Activated B cell treated with CpG ODN at 0.5 μM for 24 hours (primary cell): ENCODE measurements at regions not wholly inside any gene's neighbourhood (a gene's known extent, or its start where the extent isn't known, plus 50 kb on each side); places are given as distances from the start of the nearest gene placed in this dataset.

Experiments used
- ATAC-seq: fragments of 200-7000 bp; cut with Tn5 transposase; one replicate; pipeline ENCODE4 v1.10.0; 2021; ENCODE audit warnings: low read depth, mild to moderate bottlenecking, moderate library complexity
- CTCF ChIA-PET: fragments of 350-600 bp; sonication (Branson Sonifier 250); formaldehyde crosslinking; loops from one replicate; lab custom pipeline; 2021; ENCODE audit warnings: antibody characterized with exemption; lab: Charles Lee
- POLR2A ChIA-PET: fragments of 350-600 bp; sonication (Branson Sonifier 250); formaldehyde crosslinking; loops from one replicate; lab custom pipeline; 2021; ENCODE audit warnings: antibody characterized with exemption; lab: Charles Lee
- DNase-seq: peaks from one replicate; pipeline ENCODE4 v3.0.0; 2022
- H3K27ac Mint-ChIP-seq: one replicate; pipeline ENCODE4 v1.8.0; 2020; ENCODE audit warnings: mixed read lengths
- H3K27me3 Mint-ChIP-seq: one replicate; pipeline ENCODE4 v1.8.0; 2021; ENCODE audit warnings: mixed read lengths
- H3K36me3 Mint-ChIP-seq: one replicate; pipeline ENCODE4 v1.8.0; 2021; ENCODE audit warnings: low read depth, mixed read lengths
- H3K4me1 Mint-ChIP-seq: one replicate; pipeline ENCODE4 v1.8.0; 2021; ENCODE audit warnings: mixed read lengths
- H3K4me3 Mint-ChIP-seq: one replicate; pipeline ENCODE4 v1.8.0; 2020; ENCODE audit warnings: mild to moderate bottlenecking, mixed read lengths
- H3K9me3 Mint-ChIP-seq: one replicate; pipeline ENCODE4 v1.8.0; 2020; ENCODE audit warnings: mixed read lengths
- CTCF ChIP-seq: fragments of 200-600 bp; IDR thresholded peaks from one replicate; pipeline ENCODE4 v1.8.0; 2022; ENCODE audit warnings: antibody characterized with exemption, mild to moderate bottlenecking
- intact Hi-C: fragments of 100-400 bp; cut with micrococcal nuclease; formaldehyde crosslinking; loops from one replicate; pipeline ENCODE4 v1.15.1; 2024

- CTCF ChIA-PET = no interaction called here
Observed at GRCh38 chr13:33514362-33514761, 228.8 kb upstream of the STARD13 start.

GRCh38 chr13:33515146-33515545 lies 229.6 kb upstream of the STARD13 start:
- peaks cover 10% of the 10 kb centered on the region for H3K4me1 Mint-ChIP-seq
- no peak for DNase-seq
- H3K9me3 Mint-ChIP-seq = no peaks in the 10 kb centered on the region
- no peak for TF ChIP-seq CTCF
- ChIA-PET POLR2A (no interaction called here), CTCF (no interaction called here)
- H3K27me3 Mint-ChIP-seq = peaks cover 4% of the 10 kb centered on the region
- no peak overlapping the region for H3K27ac Mint-ChIP-seq
- H3K4me3 Mint-ChIP-seq = no peak overlapping the region
- no peaks in the 10 kb centered on the region for H3K36me3 Mint-ChIP-seq
- intact Hi-C loops = no loop called here
- ATAC-seq = no peak

More at GRCh38 chr13:33514362-33514761, 228.8 kb upstream of the STARD13 start:
- POLR2A ChIA-PET = no interaction called here
- Mint-ChIP-seq H3K27me3 (peaks cover 8% of the 10 kb centered on the region), H3K9me3 (no peaks in the 10 kb centered on the region), H3K4me3 (no peak overlapping the region), H3K27ac (no peak overlapping the region), H3K36me3 (no peaks in the 10 kb centered on the region), H3K4me1 (peaks cover 10% of the 10 kb centered on the region)
- ATAC-seq (no peak), DNase-seq (no peak)
- intact Hi-C loops = no loop called here
- TF ChIP-seq CTCF = no peak

GRCh38 chr13:33518452-33518851 lies 232.9 kb upstream of the STARD13 start:
- POLR2A ChIA-PET = no interaction called here
- no peak overlapping the region for H3K27ac Mint-ChIP-seq

GRCh38 chr13:33519561-33520467 lies 234.3 kb upstream of the STARD13 start:
- DNase-seq (no peak), ATAC-seq (no peak)
- Mint-ChIP-seq H3K27ac (no peak overlapping the region), H3K27me3 (no peaks in the 10 kb centered on the region), H3K4me1 (peaks cover 10% of the 10 kb centered on the region), H3K9me3 (no peaks in the 10 kb centered on the region), H3K4me3 (no peak overlapping the region), H3K36me3 (no peaks in the 10 kb centered on the region)
- POLR2A ChIA-PET = no interaction called here
- TF ChIP-seq CTCF = no peak
- intact Hi-C loops = no loop called here
- CTCF ChIA-PET = no interaction called here

More at GRCh38 chr13:33518452-33518851, 232.9 kb upstream of the STARD13 start:
- Mint-ChIP-seq H3K4me3 (no peak overlapping the region), H3K9me3 (no peaks in the 10 kb centered on the region), H3K27me3 (peaks cover 3% of the 10 kb centered on the region), H3K4me1 (peaks cover 10% of the 10 kb centered on the region), H3K36me3 (no peaks in the 10 kb centered on the region)
- DNase-seq (no peak), ATAC-seq (no peak)
- no peak for TF ChIP-seq CTCF
- CTCF ChIA-PET = no interaction called here
- intact Hi-C loops = no loop called here

GRCh38 chr13:33520468-33520839 lies 234.9 kb upstream of the STARD13 start:
- Mint-ChIP-seq H3K9me3 (no peaks in the 10 kb centered on the region), H3K27ac (no peak overlapping the region), H3K4me1 (peaks cover 10% of the 10 kb centered on the region), H3K36me3 (no peaks in the 10 kb centered on the region), H3K4me3 (no peak overlapping the region), H3K27me3 (no peaks in the 10 kb centered on the region)
- intact Hi-C loops = no loop called here
- CTCF ChIA-PET = no interaction called here
- POLR2A ChIA-PET = no interaction called here
- ATAC-seq (no peak), DNase-seq (no peak)
- TF ChIP-seq CTCF = no peak
